Rectal smooth muscle tissue (tissue), 1 donor: ENCODE measurements at regions not wholly inside any gene's neighbourhood (a gene's known extent, or its start where the extent isn't known, plus 50 kb on each side); places are given as distances from the start of the nearest gene placed in this dataset.

Experiments used
- H3K27ac ChIP-seq: one replicate; pipeline ENCODE4 v1.7.0; 2013; ENCODE audit warnings: low read depth, low read length, inconsistent platforms
- H3K27me3 ChIP-seq: one replicate; pipeline ENCODE4 v1.7.0; 2013; ENCODE audit warnings: low read length; ENCODE audit not compliant: control insufficient read depth, insufficient read depth
- H3K36me3 ChIP-seq: one replicate; pipeline ENCODE4 v1.7.0; 2013; ENCODE audit warnings: low read length; ENCODE audit not compliant: control insufficient read depth, insufficient read depth
- H3K4me1 ChIP-seq: one replicate; pipeline ENCODE4 v1.7.0; 2013; ENCODE audit warnings: low read length; ENCODE audit not compliant: control insufficient read depth, insufficient read depth
- H3K4me3 ChIP-seq: one replicate; pipeline ENCODE4 v1.7.0; 2013; ENCODE audit warnings: low read length
- H3K9ac ChIP-seq: one replicate; pipeline ENCODE4 v1.7.0; 2013; ENCODE audit warnings: low read length

DNA sequence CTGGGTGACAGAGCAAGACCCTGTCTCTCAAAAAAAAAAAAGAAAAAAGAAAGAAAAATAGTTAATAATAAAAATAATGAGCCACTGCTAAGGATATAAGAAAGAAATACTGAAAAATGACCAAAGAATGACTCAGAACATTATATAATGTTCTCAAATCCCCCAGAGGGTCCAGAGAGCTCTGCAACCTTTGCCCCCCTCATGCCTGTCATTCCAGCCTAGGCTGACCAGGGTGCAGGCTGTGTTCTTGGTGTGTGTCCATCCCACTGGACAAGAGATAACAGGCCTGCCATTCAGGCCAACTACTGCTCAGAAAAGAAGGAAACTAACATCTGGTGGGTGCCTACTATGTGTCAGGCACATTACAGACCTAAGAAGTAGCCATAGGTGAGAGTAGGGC, 72.7 kb upstream of the EDNRA start:
- no peak overlapping the region for H3K4me3 ChIP-seq
- no peak overlapping the region for H3K27ac ChIP-seq
- H3K27me3 ChIP-seq = no peaks in the 10 kb centered on the region
- no peak overlapping the region for H3K9ac ChIP-seq
- no peaks in the 10 kb centered on the region for H3K4me1 ChIP-seq
- no peaks in the 10 kb centered on the region for H3K36me3 ChIP-seq

DNA sequence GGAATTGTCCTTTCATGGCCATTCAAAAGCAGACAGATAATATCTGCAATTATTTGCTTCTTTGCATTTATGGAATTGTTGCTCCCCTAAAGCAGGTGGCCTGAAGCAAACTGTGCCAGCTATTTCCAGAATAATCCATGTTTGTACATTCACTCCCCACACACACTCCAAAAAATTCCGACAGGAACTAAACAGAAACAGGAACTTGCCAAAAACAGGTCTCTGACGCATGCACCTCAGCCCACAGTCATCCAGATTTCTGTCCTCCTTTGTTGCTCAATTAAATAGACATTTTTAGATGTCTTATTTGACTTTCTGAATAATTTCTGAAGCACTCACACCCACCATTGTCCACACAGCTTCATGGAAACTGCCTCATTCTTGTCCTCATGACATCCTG, 71.5 kb upstream of the EDNRA start:
- Histone ChIP-seq H3K9ac (no peak overlapping the region), H3K4me3 (no peak overlapping the region), H3K36me3 (no peaks in the 10 kb centered on the region), H3K4me1 (no peaks in the 10 kb centered on the region), H3K27me3 (no peaks in the 10 kb centered on the region), H3K27ac (no peak overlapping the region)

DNA sequence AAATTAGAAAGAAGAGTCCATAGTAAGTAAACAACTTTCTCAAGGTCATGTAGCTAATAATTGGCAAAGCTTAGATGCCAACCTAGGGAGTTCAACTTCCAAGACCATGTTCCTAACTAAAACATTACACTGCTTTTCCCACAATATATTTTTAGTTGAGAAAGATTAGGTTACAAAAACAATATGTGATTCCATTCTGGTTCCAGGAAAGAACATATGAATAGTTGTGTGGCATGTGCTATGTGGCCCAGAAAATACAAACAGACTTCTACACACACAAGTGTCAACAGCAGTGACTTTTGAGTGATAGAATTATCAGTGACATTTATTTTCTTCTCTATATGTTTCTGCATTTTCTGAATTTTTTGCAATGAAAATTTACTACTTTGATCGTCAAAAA, 62.7 kb upstream of the EDNRA start:
- Histone ChIP-seq H3K4me3 (no peak overlapping the region), H3K27me3 (no peaks in the 10 kb centered on the region), H3K9ac (no peak overlapping the region), H3K4me1 (no peaks in the 10 kb centered on the region), H3K27ac (no peak overlapping the region), H3K36me3 (no peaks in the 10 kb centered on the region)

DNA sequence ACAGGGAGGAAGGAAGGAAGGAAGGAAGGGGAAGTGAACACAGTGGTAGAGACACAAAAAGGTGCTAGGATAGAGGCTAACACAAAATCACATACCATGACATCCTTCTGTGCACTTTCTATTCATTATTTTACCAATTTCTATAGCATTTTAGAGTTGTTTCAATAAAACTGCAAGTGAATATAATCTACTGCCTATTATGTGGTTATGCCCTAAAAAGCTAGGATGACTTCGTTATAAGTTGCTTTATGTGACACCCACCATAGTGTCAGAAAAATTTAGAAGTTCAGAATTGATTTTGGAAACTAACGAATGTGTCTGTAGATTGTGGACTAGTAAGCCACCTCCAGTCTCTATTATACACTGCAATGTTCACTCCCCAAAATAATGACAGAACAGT, 59.4 kb upstream of the EDNRA start:
- Histone ChIP-seq H3K9ac (no peak overlapping the region), H3K36me3 (no peaks in the 10 kb centered on the region), H3K4me1 (no peaks in the 10 kb centered on the region), H3K27me3 (no peaks in the 10 kb centered on the region), H3K27ac (no peak overlapping the region), H3K4me3 (no peak overlapping the region)

DNA sequence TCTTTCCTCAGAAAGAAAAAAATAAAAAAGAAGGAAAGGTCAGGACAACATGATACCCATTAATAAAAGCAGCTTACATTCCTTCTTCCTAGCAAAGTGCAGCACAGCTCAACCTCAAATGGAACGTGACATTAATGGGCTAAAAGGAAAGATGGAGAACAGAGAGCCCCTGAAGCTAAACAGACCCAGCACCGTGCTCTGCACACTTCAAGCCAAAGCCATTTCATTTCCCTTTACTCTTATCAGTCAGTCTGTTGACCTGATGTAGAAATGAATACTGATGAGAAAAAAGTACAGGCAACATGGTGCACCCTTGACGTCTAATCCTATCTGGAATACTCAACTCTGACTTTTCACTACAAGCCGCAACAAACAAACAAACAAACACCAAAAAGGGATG, 57.7 kb upstream of the EDNRA start:
- no peak overlapping the region for H3K4me3 ChIP-seq
- no peaks in the 10 kb centered on the region for H3K36me3 ChIP-seq
- no peaks in the 10 kb centered on the region for H3K4me1 ChIP-seq
- H3K9ac ChIP-seq = no peak overlapping the region
- H3K27ac ChIP-seq = no peak overlapping the region
- H3K27me3 ChIP-seq = no peaks in the 10 kb centered on the region

DNA sequence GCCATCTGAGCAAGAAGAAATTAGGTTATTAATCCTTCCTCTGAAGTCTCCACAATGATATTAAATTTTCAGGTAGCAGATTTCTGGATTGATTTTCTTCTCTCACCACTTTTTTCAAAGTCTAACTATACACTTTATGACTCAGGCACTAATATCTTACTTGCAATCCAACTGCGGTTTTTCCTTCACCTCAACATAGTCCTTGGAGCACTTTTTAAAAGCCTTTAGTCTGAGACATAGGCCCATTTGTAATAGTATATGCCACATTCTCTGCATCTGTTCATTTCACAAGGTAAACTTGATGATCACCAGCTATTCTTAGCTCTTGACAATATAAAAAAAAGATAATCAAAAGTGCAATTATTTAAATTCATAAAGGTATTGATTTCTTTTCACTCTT, 55.9 kb upstream of the EDNRA start:
- no peak overlapping the region for H3K9ac ChIP-seq
- no peaks in the 10 kb centered on the region for H3K27me3 ChIP-seq
- no peak overlapping the region for H3K27ac ChIP-seq
- no peaks in the 10 kb centered on the region for H3K4me1 ChIP-seq
- H3K4me3 ChIP-seq = no peak overlapping the region
- no peaks in the 10 kb centered on the region for H3K36me3 ChIP-seq

DNA sequence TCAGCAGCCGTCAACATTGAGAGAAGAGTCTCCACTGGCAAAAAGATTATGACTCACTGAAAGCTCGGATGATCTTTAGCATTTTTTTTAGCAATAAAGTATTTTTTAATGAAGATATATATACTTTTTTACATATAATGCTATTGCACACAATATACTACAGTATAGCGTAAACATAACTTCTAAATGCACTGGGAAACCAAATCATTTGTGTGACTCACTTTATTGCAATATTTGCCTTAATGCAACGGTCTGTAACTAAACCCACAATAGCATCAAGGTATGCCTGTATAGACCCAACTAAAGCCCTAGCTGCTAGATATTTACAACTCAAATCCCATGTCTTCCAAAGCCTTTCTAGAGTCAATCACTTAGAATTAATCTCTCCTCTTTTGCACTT, 52.3 kb upstream of the EDNRA start:
- no peak overlapping the region for H3K9ac ChIP-seq
- H3K27me3 ChIP-seq = no peaks in the 10 kb centered on the region
- no peak overlapping the region for H3K27ac ChIP-seq
- no peaks in the 10 kb centered on the region for H3K4me1 ChIP-seq
- H3K36me3 ChIP-seq = no peaks in the 10 kb centered on the region
- no peak overlapping the region for H3K4me3 ChIP-seq

DNA sequence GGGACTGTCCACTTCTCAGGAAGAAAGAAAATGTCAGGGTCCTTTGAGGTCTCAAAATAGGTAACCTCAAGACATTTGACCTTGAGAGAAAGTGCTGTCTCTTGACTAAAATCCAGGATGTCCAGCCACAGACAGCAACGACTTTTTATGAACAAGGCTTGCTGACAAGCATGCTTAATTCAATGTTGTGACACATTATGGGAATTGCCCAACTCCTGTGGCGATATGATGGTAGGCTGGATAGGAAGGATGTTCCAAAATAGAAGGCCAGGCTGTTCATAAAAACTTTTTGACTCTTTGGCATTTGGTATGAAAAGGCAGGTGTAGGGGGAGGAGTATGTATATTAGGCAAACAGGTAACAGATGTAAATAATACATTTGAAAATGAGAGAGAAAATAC, 50.8 kb upstream of the EDNRA start:
- H3K4me3 ChIP-seq = no peak overlapping the region

More for the DNA sequence above, 50.8 kb upstream of the EDNRA start:
- H3K27me3 ChIP-seq = no peaks in the 10 kb centered on the region
- H3K36me3 ChIP-seq = no peaks in the 10 kb centered on the region
- no peak overlapping the region for H3K9ac ChIP-seq
- no peak overlapping the region for H3K27ac ChIP-seq
- no peaks in the 10 kb centered on the region for H3K4me1 ChIP-seq
